BJ (cell line): ENCODE measurements at regions not wholly inside any gene's neighbourhood (a gene's known extent, or its start where the extent isn't known, plus 50 kb on each side); places are given as distances from the start of the nearest gene placed in this dataset.

Source experiments
- CTCF ChIA-PET: fragments of 350-600 bp; formaldehyde crosslinking; extraction: SDS; loops from one replicate; lab custom pipeline; 2021; ENCODE audit warnings: antibody characterized with exemption, inconsistent platforms; lab: Yijun Ruan, JAX
- POLR2A ChIA-PET: fragments of 300-600 bp; sonication (Branson Sonifier 250); formaldehyde crosslinking; extraction: SDS; loops from one replicate; lab custom pipeline; 2021; ENCODE audit warnings: antibody characterized with exemption; lab: Charles Lee
- DNase-seq: peaks from one replicate; pipeline ENCODE4 v3.0.0-alpha.2; 2011; ENCODE audit warnings: low read depth
- H3K27me3 ChIP-seq: 2 replicates; pipeline ENCODE4 v1.6.0; 2011; ENCODE audit warnings: low read length; ENCODE audit not compliant: control insufficient read depth, insufficient read depth
- H3K36me3 ChIP-seq: 2 replicates; pipeline ENCODE4 v1.5.1; 2011; ENCODE audit warnings: low read length; ENCODE audit not compliant: control insufficient read depth, insufficient read depth
- H3K4me3 ChIP-seq: 2 replicates; pipeline ENCODE4 v1.5.1; 2011; ENCODE audit warnings: low read depth, mild to moderate bottlenecking, control low read depth, low read length
- CTCF ChIP-seq: IDR thresholded peaks from 2 replicates; pipeline ENCODE4 v1.5.1; 2011; ENCODE audit warnings: low read depth, mild to moderate bottlenecking, control low read depth, inconsistent platforms, low read length, moderate library complexity; ENCODE audit not compliant: insufficient read depth

GRCh38 chr13:62060570-62060969, 644.9 kb upstream of the PCDH20 start:
- no peaks in the 10 kb centered on the region for H3K36me3 ChIP-seq
- H3K4me3 ChIP-seq, result no peak overlapping the region
- H3K27me3 ChIP-seq, result no peaks in the 10 kb centered on the region
- ChIA-PET POLR2A (no interaction called here), CTCF (no interaction called here)
- DNase-seq, result no peak
- no peak for TF ChIP-seq CTCF

GRCh38 chr13:62057286-62057685, 641.6 kb upstream of the PCDH20 start:
- TF ChIP-seq CTCF, result no peak
- DNase-seq, result no peak
- ChIA-PET POLR2A (no interaction called here), CTCF (no interaction called here)
- Histone ChIP-seq H3K36me3 (no peaks in the 10 kb centered on the region), H3K27me3 (no peaks in the 10 kb centered on the region), H3K4me3 (no peak overlapping the region)

GRCh38 chr13:62049992-62050391, 634.3 kb upstream of the PCDH20 start:
- no peak for TF ChIP-seq CTCF

GRCh38 chr13:62046512-62046911, 630.9 kb upstream of the PCDH20 start:
- no peak overlapping the region for H3K4me3 ChIP-seq
- ChIA-PET POLR2A (no interaction called here), CTCF (no interaction called here)
- no peak for TF ChIP-seq CTCF
- H3K36me3 ChIP-seq, result no peaks in the 10 kb centered on the region
- H3K27me3 ChIP-seq, result no peaks in the 10 kb centered on the region
- DNase-seq, result no peak

More at GRCh38 chr13:62049992-62050391, 634.3 kb upstream of the PCDH20 start:
- ChIA-PET CTCF (no interaction called here), POLR2A (no interaction called here)
- no peak overlapping the region for H3K4me3 ChIP-seq
- no peaks in the 10 kb centered on the region for H3K36me3 ChIP-seq
- H3K27me3 ChIP-seq, result no peaks in the 10 kb centered on the region
- no peak for DNase-seq

GRCh38 chr13:62043600-62043999, 628.0 kb upstream of the PCDH20 start:
- no peak for TF ChIP-seq CTCF
- Histone ChIP-seq H3K4me3 (no peak overlapping the region), H3K36me3 (no peaks in the 10 kb centered on the region), H3K27me3 (no peaks in the 10 kb centered on the region)
- ChIA-PET POLR2A (no interaction called here), CTCF (no interaction called here)
- no peak for DNase-seq
